ENCODE measurements at regions not wholly inside any gene's neighbourhood (a gene's known extent, or its start where the extent isn't known, plus 50 kb on each side); places are given as distances from the start of the nearest gene placed in this dataset.

DNA sequence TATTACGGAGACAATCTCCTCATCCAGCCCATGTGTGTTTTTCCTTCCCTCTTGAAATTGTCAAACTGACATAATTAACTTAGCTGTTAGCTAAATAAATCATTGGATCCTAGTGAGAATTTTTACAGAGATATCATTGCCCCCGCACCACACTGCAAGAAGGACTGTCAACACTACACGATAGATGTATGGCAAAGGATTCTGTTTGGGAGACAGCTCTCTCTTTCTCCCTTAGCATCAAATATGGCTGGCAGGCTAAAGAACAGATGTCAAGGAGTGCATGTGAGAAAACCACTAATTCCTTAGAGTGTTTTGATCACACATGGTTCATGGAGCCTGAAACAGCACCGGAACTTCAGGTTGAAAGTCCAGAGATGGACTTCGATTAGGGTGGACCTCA, 136.8 kb downstream of the KCNA5 start:
- no peaks in the 10 kb centered on the region for H3K9me1 ChIP-seq (replicated peaks; ENCODE audit: control insufficient read depth, extremely low read depth, insufficient read depth, low read length)
- no peak for TF ChIP-seq JUN (IDR thresholded peaks at IDR 0.05; ENCODE audit: borderline replicate concordance, insufficient read depth, insufficient read length, low read depth)
- TF ChIP-seq, protein P1, sequence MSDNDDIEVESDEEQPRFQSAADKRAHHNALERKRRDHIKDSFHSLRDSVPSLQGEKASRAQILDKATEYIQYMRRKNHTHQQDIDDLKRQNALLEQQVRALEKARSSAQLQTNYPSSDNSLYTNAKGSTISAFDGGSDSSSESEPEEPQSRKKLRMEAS (IDR thresholded peaks at IDR 0.05; ENCODE audit: insufficient read depth, insufficient read length), result no peak
- no peak for TF ChIP-seq EZH2 (IDR thresholded peaks at IDR 0.05; ENCODE audit: borderline replicate concordance, low read depth, low read length, severe bottlenecking)
- no peak for TF ChIP-seq FOS (IDR thresholded peaks at IDR 0.05; ENCODE audit: borderline replicate concordance, insufficient read depth, low read length)
- no peak for TF ChIP-seq POLR2A (IDR thresholded peaks at IDR 0.05; ENCODE audit: low read depth, low read length)
- TF ChIP-seq, protein P2, sequence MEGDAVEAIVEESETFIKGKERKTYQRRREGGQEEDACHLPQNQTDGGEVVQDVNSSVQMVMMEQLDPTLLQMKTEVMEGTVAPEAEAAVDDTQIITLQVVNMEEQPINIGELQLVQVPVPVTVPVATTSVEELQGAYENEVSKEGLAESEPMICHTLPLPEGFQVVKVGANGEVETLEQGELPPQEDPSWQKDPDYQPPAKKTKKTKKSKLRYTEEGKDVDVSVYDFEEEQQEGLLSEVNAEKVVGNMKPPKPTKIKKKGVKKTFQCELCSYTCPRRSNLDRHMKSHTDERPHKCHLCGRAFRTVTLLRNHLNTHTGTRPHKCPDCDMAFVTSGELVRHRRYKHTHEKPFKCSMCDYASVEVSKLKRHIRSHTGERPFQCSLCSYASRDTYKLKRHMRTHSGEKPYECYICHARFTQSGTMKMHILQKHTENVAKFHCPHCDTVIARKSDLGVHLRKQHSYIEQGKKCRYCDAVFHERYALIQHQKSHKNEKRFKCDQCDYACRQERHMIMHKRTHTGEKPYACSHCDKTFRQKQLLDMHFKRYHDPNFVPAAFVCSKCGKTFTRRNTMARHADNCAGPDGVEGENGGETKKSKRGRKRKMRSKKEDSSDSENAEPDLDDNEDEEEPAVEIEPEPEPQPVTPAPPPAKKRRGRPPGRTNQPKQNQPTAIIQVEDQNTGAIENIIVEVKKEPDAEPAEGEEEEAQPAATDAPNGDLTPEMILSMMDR (IDR thresholded peaks at IDR 0.05; ENCODE audit: extremely low read depth in 1 of 2, insufficient read depth in 1 of 2, low read depth in 1 of 2, low read length in 2 of 2), result no peak
- no peak for TF ChIP-seq MYC (IDR thresholded peaks at IDR 0.05; ENCODE audit: low read depth, low read length)
- TF ChIP-seq GATA2 (IDR thresholded peaks at IDR 0.05; ENCODE audit: insufficient read depth, insufficient read length, low read depth, low read length), result no peak
- no peak for TF ChIP-seq POLR2AphosphoS5 (IDR thresholded peaks at IDR 0.05; ENCODE audit: insufficient read depth, low read depth, low read length)
- no peaks in the 10 kb centered on the region for H3K9me3 ChIP-seq (replicated peaks; ENCODE audit: control insufficient read depth, insufficient read depth, low read length)
- no peak for DNase-seq (ENCODE audit: low read depth, low spot score)
- FAIRE-seq, result no peak
- H3K4me3 ChIP-seq (replicated peaks in 1 of 3; ENCODE audit: insufficient read depth in 1 of 3, low read depth in 1 of 3, low read length in 3 of 3), result no peak overlapping the region
- H2AFZ ChIP-seq (ENCODE audit: low read depth, low read length), result no peak overlapping the region
- no peak overlapping the region for H3K27ac ChIP-seq (ENCODE audit: insufficient read depth, low read depth, low read length)
- H4K20me1 ChIP-seq (replicated peaks; ENCODE audit: control insufficient read depth, extremely low read depth, insufficient read depth, low read length), result no peaks in the 10 kb centered on the region
- ChIA-PET CTCF (no interaction called here), POLR2A (no interaction called here)
- H3K27me3 ChIP-seq (ENCODE audit: control insufficient read depth in 2 of 2, insufficient read depth in 2 of 2, low read length in 2 of 2), result peaks cover 0 to 2% of the 10 kb centered on the region in 2 experiments
- intact Hi-C loops (cut with micrococcal nuclease) (no loop called here), dilution Hi-C loops (cut with MboI; ENCODE audit: extremely low pct_ligation_motif_present, low sequenced_read_pairs) (no loop called here)
- BruUV-seq (replicated peaks), result no TSS peak
- H3K9ac ChIP-seq (replicated peaks; ENCODE audit: extremely low read depth, insufficient read depth, low read length), result no peak overlapping the region
- H3K4me2 ChIP-seq (ENCODE audit: insufficient read depth, low read length), result no peak overlapping the region
- no peaks in the 10 kb centered on the region for H3K4me1 ChIP-seq (ENCODE audit: control insufficient read depth, extremely low read depth, insufficient read depth, low read length)
- no peaks in the 10 kb centered on the region for H3K79me2 ChIP-seq (ENCODE audit: control insufficient read depth, insufficient read depth, low read length)
- no peaks in the 10 kb centered on the region for H3K36me3 ChIP-seq (ENCODE audit: control insufficient read depth in 2 of 2, extremely low read depth in 1 of 2, insufficient read depth in 2 of 2, low read length in 2 of 2)

Data from endothelial cell of umbilical vein (primary cell).